ENCODE measurements at regions not wholly inside any gene's neighbourhood (a gene's known extent, or its start where the extent isn't known, plus 50 kb on each side); places are given as distances from the start of the nearest gene placed in this dataset.

DNA sequence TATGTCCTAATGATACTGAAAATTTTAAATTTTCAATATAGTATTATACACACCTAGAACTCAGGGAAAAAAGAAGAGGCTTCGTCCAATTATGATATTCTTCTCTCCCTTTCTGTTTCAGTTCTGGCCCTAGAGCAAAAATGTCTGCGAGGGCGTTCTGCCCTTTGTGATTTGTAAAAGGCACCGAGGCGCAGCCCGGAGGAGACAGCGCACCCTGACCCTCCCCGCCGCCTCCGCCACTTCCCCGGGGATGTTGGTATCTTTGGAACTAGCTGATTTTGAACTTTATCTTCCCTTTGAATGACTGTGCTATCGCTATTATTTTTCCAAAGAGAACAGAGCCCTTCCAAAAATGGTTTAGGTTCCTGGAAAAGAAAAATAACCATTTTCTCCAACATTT lies 173.2 kb upstream of the FAM9B start:
- TF ChIP-seq POLR2A (IDR thresholded peaks at IDR 0.05) = no peak
- TF ChIP-seq, protein P1, sequence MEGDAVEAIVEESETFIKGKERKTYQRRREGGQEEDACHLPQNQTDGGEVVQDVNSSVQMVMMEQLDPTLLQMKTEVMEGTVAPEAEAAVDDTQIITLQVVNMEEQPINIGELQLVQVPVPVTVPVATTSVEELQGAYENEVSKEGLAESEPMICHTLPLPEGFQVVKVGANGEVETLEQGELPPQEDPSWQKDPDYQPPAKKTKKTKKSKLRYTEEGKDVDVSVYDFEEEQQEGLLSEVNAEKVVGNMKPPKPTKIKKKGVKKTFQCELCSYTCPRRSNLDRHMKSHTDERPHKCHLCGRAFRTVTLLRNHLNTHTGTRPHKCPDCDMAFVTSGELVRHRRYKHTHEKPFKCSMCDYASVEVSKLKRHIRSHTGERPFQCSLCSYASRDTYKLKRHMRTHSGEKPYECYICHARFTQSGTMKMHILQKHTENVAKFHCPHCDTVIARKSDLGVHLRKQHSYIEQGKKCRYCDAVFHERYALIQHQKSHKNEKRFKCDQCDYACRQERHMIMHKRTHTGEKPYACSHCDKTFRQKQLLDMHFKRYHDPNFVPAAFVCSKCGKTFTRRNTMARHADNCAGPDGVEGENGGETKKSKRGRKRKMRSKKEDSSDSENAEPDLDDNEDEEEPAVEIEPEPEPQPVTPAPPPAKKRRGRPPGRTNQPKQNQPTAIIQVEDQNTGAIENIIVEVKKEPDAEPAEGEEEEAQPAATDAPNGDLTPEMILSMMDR (IDR thresholded peaks at IDR 0.05) = no peak
